Prostate gland (tissue), 2 donors: ENCODE measurements at regions not wholly inside any gene's neighbourhood (a gene's known extent, or its start where the extent isn't known, plus 50 kb on each side); places are given as distances from the start of the nearest gene placed in this dataset.

Experiments
- CTCF ChIP-seq, 4 experiments: fragments of 200-600 bp in 2 of 4; fragments of 450-650 bp in 2 of 4; sonication (generic) in 2 of 4; IDR thresholded peaks; 1 replicate in 3 of 4; 2 replicates in 1 of 4; pipeline ENCODE4 v1.5.1; 2016 to 2019; ENCODE audit warnings: antibody characterized with exemption in 4 of 4, mild to moderate bottlenecking in 2 of 4, moderate library complexity in 2 of 4
- POLR2A ChIP-seq: fragments of 450-650 bp; IDR thresholded peaks from one replicate; pipeline ENCODE4 v1.6.1; 2016; ENCODE audit warnings: antibody characterized with exemption, mild to moderate bottlenecking

GRCh38 chr2:103875531-103875930 lies 978.4 kb upstream of the POU3F3 start:
- TF ChIP-seq CTCF (IDR thresholded peaks at IDR 0.05) = no peak
- no peak for TF ChIP-seq POLR2A
